GM23338 (cell line): ENCODE measurements at regions not wholly inside any gene's neighbourhood (a gene's known extent, or its start where the extent isn't known, plus 50 kb on each side); places are given as distances from the start of the nearest gene placed in this dataset.

Experiments
- ATAC-seq: fragments of 200-7000 bp; cut with Tn5 transposase; 3 replicates; pipeline ENCODE4 v1.9.1; 2020
- DNase-seq: peaks from one replicate; pipeline ENCODE4 v3.0.0-alpha.2; 2015; ENCODE audit warnings: low spot score
- H2AFZ ChIP-seq: fragments of 200-600 bp; sonication (generic); 2 replicates; pipeline ENCODE4 v1.8.0; 2016; ENCODE audit warnings: antibody characterized with exemption, mild to moderate bottlenecking, moderate library complexity
- H3F3A ChIP-seq: fragments of 200-600 bp; sonication (generic); replicated peaks from 2 replicates; pipeline ENCODE4 v1.8.0; 2017; ENCODE audit warnings: antibody characterized with exemption, mixed run types, low read depth
- H3K27ac ChIP-seq: fragments of 200-600 bp; sonication (generic); 2 replicates; pipeline ENCODE4 v1.6.1; 2016; ENCODE audit warnings: low read depth
- H3K27me3 ChIP-seq: fragments of 200-600 bp; sonication (generic); 2 replicates; pipeline ENCODE4 v1.8.0; 2016; ENCODE audit warnings: mild to moderate bottlenecking, mixed run types, moderate library complexity; ENCODE audit not compliant: insufficient read depth
- H3K36me3 ChIP-seq: fragments of 200-600 bp; sonication (generic); 2 replicates; pipeline ENCODE4 v1.8.0; 2016; ENCODE audit warnings: mild to moderate bottlenecking; ENCODE audit not compliant: insufficient read depth
- H3K4me1 ChIP-seq: fragments of 200-600 bp; sonication (generic); 2 replicates; pipeline ENCODE4 v1.8.0; 2016; ENCODE audit warnings: mild to moderate bottlenecking, moderate library complexity; ENCODE audit not compliant: insufficient read depth
- H3K4me2 ChIP-seq: fragments of 200-600 bp; sonication (generic); 2 replicates; pipeline ENCODE4 v1.7.1; 2017; ENCODE audit warnings: mixed run types
- H3K4me3 ChIP-seq: fragments of 200-600 bp; sonication (generic); 2 replicates; pipeline ENCODE4 v1.6.1; 2016; ENCODE audit warnings: mixed run types
- H3K79me2 ChIP-seq: fragments of 200-600 bp; sonication (generic); replicated peaks from 2 replicates; pipeline ENCODE4 v1.8.0; 2017; ENCODE audit warnings: mild to moderate bottlenecking; ENCODE audit not compliant: insufficient read depth
- H3K9me2 ChIP-seq: fragments of 200-600 bp; sonication (generic); 2 replicates; pipeline ENCODE4 v1.8.0; 2017; ENCODE audit not compliant: insufficient read depth
- H4K20me1 ChIP-seq: fragments of 200-600 bp; sonication (generic); replicated peaks from 2 replicates; pipeline ENCODE4 v1.8.0; 2017; ENCODE audit warnings: mild to moderate bottlenecking; ENCODE audit not compliant: insufficient read depth
- H3K27ac Mint-ChIP-seq: 2 replicates; pipeline ENCODE4 v1.8.0; 2020; ENCODE audit warnings: inconsistent platforms, mild to moderate bottlenecking, moderate library complexity, mixed read lengths
- H3K27me3 Mint-ChIP-seq: 3 replicates; pipeline ENCODE4 v1.8.0; 2022; ENCODE audit warnings: low read depth, mild to moderate bottlenecking, moderate library complexity, mixed read lengths, inconsistent platforms; ENCODE audit not compliant: insufficient read depth, poor library complexity
- H3K36me3 Mint-ChIP-seq: 3 replicates; pipeline ENCODE4 v1.8.0; 2021; ENCODE audit warnings: low read depth, mild to moderate bottlenecking, inconsistent platforms, moderate library complexity, mixed read lengths
- H3K4me1 Mint-ChIP-seq: 3 replicates; pipeline ENCODE4 v1.8.0; 2020; ENCODE audit warnings: mild to moderate bottlenecking, inconsistent platforms, mixed read lengths
- H3K4me3 Mint-ChIP-seq: 3 replicates; pipeline ENCODE4 v1.8.0; 2021; ENCODE audit warnings: moderate library complexity, mild to moderate bottlenecking, inconsistent platforms, mixed read lengths
- H3K9me3 Mint-ChIP-seq: 3 replicates; pipeline ENCODE4 v1.8.0; 2020; ENCODE audit warnings: moderate library complexity, mild to moderate bottlenecking, inconsistent platforms, mixed read lengths
- CREB1 ChIP-seq: fragments of 250-450 bp; sonication (Bioruptor Pico); IDR thresholded peaks from 2 replicates; pipeline ENCODE4 v1.5.0; 2020; ENCODE audit warnings: low read depth, mild to moderate bottlenecking, moderate library complexity
- CTCF ChIP-seq, 2 experiments: fragments of 200-600 bp in 1 of 2; sonication (generic) in 1 of 2; conservative IDR thresholded peaks; 2 replicates each; pipeline versions ENCODE4 v1.5.1 to v1.6.1; 2016 to 2017; ENCODE audit warnings: antibody characterized with exemption in 2 of 2, low read depth in 2 of 2, mild to moderate bottlenecking in 2 of 2, moderate library complexity in 1 of 2
- ETS1 ChIP-seq: IDR thresholded peaks from 2 replicates; pipeline ENCODE4 v1.6.1; 2016; ENCODE audit warnings: antibody characterized with exemption
- EZH2 ChIP-seq: fragments of 200-600 bp; sonication (generic); IDR thresholded peaks from one replicate; pipeline ENCODE4 v1.8.0; 2017; ENCODE audit warnings: antibody characterized with exemption, mild to moderate bottlenecking, low read depth; ENCODE audit not compliant: unreplicated experiment
- EZH2phosphoT487 ChIP-seq: fragments of 200-600 bp; sonication (generic); IDR thresholded peaks from one replicate; pipeline ENCODE4 v1.8.1; 2018; ENCODE audit warnings: antibody characterized with exemption; ENCODE audit not compliant: unreplicated experiment
- POLR2AphosphoS5 ChIP-seq: IDR thresholded peaks from 2 replicates; pipeline ENCODE4 v1.6.1; 2016; ENCODE audit warnings: antibody characterized with exemption, low read depth
- REST ChIP-seq: IDR thresholded peaks from one replicate; pipeline ENCODE4 v1.6.1; 2018; ENCODE audit warnings: antibody characterized with exemption; ENCODE audit not compliant: unreplicated experiment
- STAT1 ChIP-seq: IDR thresholded peaks from one replicate; pipeline ENCODE4 v1.6.1; 2016; ENCODE audit warnings: antibody characterized with exemption; ENCODE audit not compliant: unreplicated experiment
- ZNF331 ChIP-seq: fragments of 250-450 bp; sonication (Bioruptor Pico); IDR thresholded peaks from 2 replicates; pipeline ENCODE4 v1.5.0; 2020; ENCODE audit warnings: low read depth, mild to moderate bottlenecking, moderate library complexity

- Histone ChIP-seq H3K27me3 (no peaks in the 10 kb centered on the region), H2AFZ (peak overlapping the region; percentile 35; the same call in 1 of the 2 replicates), H3K79me2 (no peaks in the 10 kb centered on the region), H3K36me3 (no peaks in the 10 kb centered on the region), H3K4me3 (no peak overlapping the region), H3K27ac (no peak overlapping the region), H3K4me2 (no peak overlapping the region), H3K4me1 (no peaks in the 10 kb centered on the region; the same call in 1 of the 2 replicates), H3K9me2 (0 out of 2 replicates have a peak, but pooled peaks cover 3% of the 10 kb centered on the region), H4K20me1 (no peaks in the 10 kb centered on the region), H3F3A (no peaks in the 10 kb centered on the region)
- H3K4me3 Mint-ChIP-seq = no peak overlapping the region
- H3K27me3 Mint-ChIP-seq = no peaks in the 10 kb centered on the region
- H3K36me3 Mint-ChIP-seq = no peaks in the 10 kb centered on the region
- H3K9me3 Mint-ChIP-seq = peaks cover 9% of the 10 kb centered on the region; the same call in 2 of the 3 replicates
- H3K27ac Mint-ChIP-seq = no peak overlapping the region
- H3K4me1 Mint-ChIP-seq = peaks cover 4% of the 10 kb centered on the region; the same call in 2 of the 3 replicates
- TF ChIP-seq EZH2phosphoT487 (no peak), EZH2 (no peak), STAT1 (no peak)
- ATAC-seq = no peak
- DNase-seq = no peak
Measured at GRCh38 chr9:80649496-80649895, 1039.9 kb downstream of the TLE1 start.

GRCh38 chr9:80649001-80649420 lies 1040.3 kb downstream of the TLE1 start:
- Histone ChIP-seq H3K27me3 (no peaks in the 10 kb centered on the region), H3K4me2 (no peak overlapping the region), H4K20me1 (no peaks in the 10 kb centered on the region), H3K27ac (no peak overlapping the region), H2AFZ (peak overlapping the region; percentile 35), H3K4me1 (no peaks in the 10 kb centered on the region; the same call in 1 of the 2 replicates), H3F3A (no peaks in the 10 kb centered on the region), H3K9me2 (0 out of 2 replicates have a peak, but pooled peaks cover 3% of the 10 kb centered on the region), H3K4me3 (no peak overlapping the region), H3K36me3 (no peaks in the 10 kb centered on the region), H3K79me2 (no peaks in the 10 kb centered on the region)
- Mint-ChIP-seq H3K36me3 (no peaks in the 10 kb centered on the region), H3K27ac (no peak overlapping the region; the same call in 1 of the 2 replicates), H3K9me3 (peaks cover 9% of the 10 kb centered on the region; the same call in 2 of the 3 replicates), H3K4me1 (peaks cover 4% of the 10 kb centered on the region; the same call in 2 of the 3 replicates), H3K4me3 (no peak overlapping the region), H3K27me3 (no peaks in the 10 kb centered on the region)
- peak; percentile 5 for DNase-seq
- ATAC-seq = no peak
- TF ChIP-seq EZH2 (no peak), POLR2AphosphoS5 (no peak), EZH2phosphoT487 (no peak), CREB1 (CRISPR knock-in tag) (no peak), CTCF (conservative IDR thresholded peaks at IDR 0.05; ENCODE audit: low read depth in 2 of 2) (no peak), STAT1 (no peak), ZNF331 (CRISPR knock-in tag) (no peak), REST (no peak), ETS1 (no peak)
